ENCODE measurements at regions not wholly inside any gene's neighbourhood (a gene's known extent, or its start where the extent isn't known, plus 50 kb on each side); places are given as distances from the start of the nearest gene placed in this dataset.

- intact Hi-C loops (cut with micrococcal nuclease; ENCODE audit: unreplicated experiment) (no loop called here), in situ Hi-C loops (cut with MboI) (no loop called here)
- DNase-seq (ENCODE audit: low read depth, low spot score) (no peak), ATAC-seq (no peak), FAIRE-seq (no peak)
- H3K9me3 ChIP-seq (replicated peaks; ENCODE audit: control insufficient read depth, insufficient read depth, low read length) = no peaks in the 10 kb centered on the region
- BruUV-seq (replicated peaks) = no TSS peak
- no peaks in the 10 kb centered on the region for H3K4me1 ChIP-seq (ENCODE audit: control insufficient read depth, insufficient read depth, low read length)
- ChIA-PET POLR2A (no interaction called here), CTCF (no interaction called here), RAD21 (ENCODE audit: unreplicated experiment) (no interaction called here), SMC1A (ENCODE audit: uncharacterized antibody, unreplicated experiment) (no interaction called here)
- H3K27me3 ChIP-seq (replicated peaks in 1 of 2; ENCODE audit: control insufficient read depth in 2 of 2, insufficient read depth in 2 of 2, low read length in 1 of 2) = no peaks in the 10 kb centered on the region
- H3K79me2 ChIP-seq (ENCODE audit: control insufficient read depth, insufficient read depth, low read length) = no peaks in the 10 kb centered on the region
- H2AFZ ChIP-seq (ENCODE audit: control insufficient read depth, low read depth, low read length) = no peak overlapping the region
- H3K4me2 ChIP-seq (ENCODE audit: control insufficient read depth, insufficient read depth) = no peak overlapping the region
- 81% methylated on average over 1 of the region's 1 CpG for WGBS (ENCODE audit: insufficient coverage, insufficient replicate concordance, low lambda C conversion rate, missing lambda C conversion rate)
- TF ChIP-seq PML (IDR thresholded peaks at IDR 0.05; ENCODE audit: low read length) (no peak), SMAD1 (IDR thresholded peaks at IDR 0.05; ENCODE audit: low read depth, partially characterized antibody) (no peak), POLR2AphosphoS2 (IDR thresholded peaks at IDR 0.05; ENCODE audit: low read depth, low read length) (no peak), CEBPB (IDR thresholded peaks at IDR 0.05; ENCODE audit: borderline replicate concordance in 1 of 2, low read depth in 2 of 2, low read length in 2 of 2) (no peak), RAD21 (IDR thresholded peaks at IDR 0.05; ENCODE audit: insufficient read depth, low read depth, low read length) (no peak), ATF7 (IDR thresholded peaks at IDR 0.05; ENCODE audit: low read depth) (no peak), LARP7 (IDR thresholded peaks at IDR 0.05) (no peak)
- H3K36me3 ChIP-seq (ENCODE audit: control insufficient read depth in 2 of 2, insufficient read depth in 2 of 2, low read length in 1 of 2) = no peaks in the 10 kb centered on the region
- H3K9ac ChIP-seq (ENCODE audit: control insufficient read depth, insufficient read depth, low read length) = no peak overlapping the region
- H3K27ac ChIP-seq (ENCODE audit: control insufficient read depth, insufficient read depth) = no peak overlapping the region
- H3K4me3 ChIP-seq = no peak overlapping the region
- no peaks in the 10 kb centered on the region for H4K20me1 ChIP-seq (ENCODE audit: control insufficient read depth, insufficient read depth)
Measured at GRCh38 chr4:125666635-125667034, 351.9 kb downstream of the FAT4 start.

- H3K9me3 ChIP-seq (replicated peaks; ENCODE audit: control insufficient read depth, insufficient read depth, low read length) = no peaks in the 10 kb centered on the region
- DNase-seq (ENCODE audit: low read depth, low spot score) (no peak), FAIRE-seq (no peak), ATAC-seq (no peak)
- H3K4me2 ChIP-seq (ENCODE audit: control insufficient read depth, insufficient read depth) = no peak overlapping the region
- ChIA-PET SMC1A (ENCODE audit: uncharacterized antibody, unreplicated experiment) (interaction anchor here (0.9 kb wide), 1 partner anchor 57 kb away, joined by 4 read pairs; no protein-coding TSS in a partner anchor), RAD21 (ENCODE audit: unreplicated experiment) (no interaction called here), POLR2A (no interaction called here), CTCF (no interaction called here)
- no peak overlapping the region for H3K27ac ChIP-seq (ENCODE audit: control insufficient read depth, insufficient read depth)
- H3K36me3 ChIP-seq (ENCODE audit: control insufficient read depth in 2 of 2, insufficient read depth in 2 of 2, low read length in 1 of 2) = no peaks in the 10 kb centered on the region
- H3K9ac ChIP-seq (ENCODE audit: control insufficient read depth, insufficient read depth, low read length) = no peak overlapping the region
- 71% methylated on average over 14 of the region's 14 CpGs for WGBS (ENCODE audit: insufficient coverage, insufficient replicate concordance, low lambda C conversion rate, missing lambda C conversion rate)
- H2AFZ ChIP-seq (ENCODE audit: control insufficient read depth, low read depth, low read length) = no peak overlapping the region
- no TSS peak for BruUV-seq (replicated peaks)
- in situ Hi-C loops (cut with MboI) (no loop called here), intact Hi-C loops (cut with micrococcal nuclease; ENCODE audit: unreplicated experiment) (no loop called here)
- no peaks in the 10 kb centered on the region for H3K4me1 ChIP-seq (ENCODE audit: control insufficient read depth, insufficient read depth, low read length)
- H4K20me1 ChIP-seq (ENCODE audit: control insufficient read depth, insufficient read depth) = no peaks in the 10 kb centered on the region
- H3K79me2 ChIP-seq (ENCODE audit: control insufficient read depth, insufficient read depth, low read length) = no peaks in the 10 kb centered on the region
- no peaks in the 10 kb centered on the region for H3K27me3 ChIP-seq (replicated peaks in 1 of 2; ENCODE audit: control insufficient read depth in 2 of 2, insufficient read depth in 2 of 2, low read length in 1 of 2)
- H3K4me3 ChIP-seq = no peak overlapping the region
- TF ChIP-seq CEBPB (IDR thresholded peaks at IDR 0.05; ENCODE audit: borderline replicate concordance in 1 of 2, low read depth in 2 of 2, low read length in 2 of 2) (no peak), ZBTB40 (IDR thresholded peaks at IDR 0.05; ENCODE audit: borderline replicate concordance) (no peak), TAF1 (IDR thresholded peaks at IDR 0.05; ENCODE audit: borderline replicate concordance, low read depth, low read length) (no peak), ZBTB11 (CRISPR knock-in tag; IDR thresholded peaks at IDR 0.05) (no peak), SREBF1 (IDR thresholded peaks at IDR 0.05; ENCODE audit: low read length) (no peak), CREB1 (IDR thresholded peaks at IDR 0.05; ENCODE audit: low read depth) (no peak)
Measured at GRCh38 chr4:125676156-125676555, 361.4 kb downstream of the FAT4 start.
